HG03045 (cell line): ENCODE measurements at regions not wholly inside any gene's neighbourhood (a gene's known extent, or its start where the extent isn't known, plus 50 kb on each side); places are given as distances from the start of the nearest gene placed in this dataset.

Experiments
- ATAC-seq: cut with Tn5 transposase; IDR thresholded peaks from one replicate; pipeline ENCODE4 v1.9.1; 2021; ENCODE audit warnings: mild to moderate bottlenecking, moderate library complexity; ENCODE audit not compliant: unreplicated experiment

DNA sequence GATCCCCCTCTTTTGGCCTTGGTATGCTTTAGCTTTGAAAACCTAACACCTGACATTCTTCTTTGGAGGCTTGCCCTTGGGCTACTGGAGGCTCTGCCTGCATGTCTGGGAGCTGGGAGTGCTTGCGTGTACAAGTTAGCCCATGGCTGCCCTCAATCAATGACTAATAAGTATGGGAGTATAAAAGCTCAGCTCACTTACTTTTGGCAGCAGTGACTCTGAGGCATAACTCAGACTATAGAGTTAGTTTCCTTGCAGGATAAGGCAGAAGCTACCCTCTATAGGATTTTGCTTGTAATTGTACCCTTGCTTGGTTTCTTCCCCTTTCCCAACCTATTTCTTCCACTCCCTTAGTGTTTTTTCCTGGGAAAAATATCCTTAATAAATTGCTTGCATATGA is 247.9 kb downstream of the PPP1R2C start:
- no peak for ATAC-seq

DNA sequence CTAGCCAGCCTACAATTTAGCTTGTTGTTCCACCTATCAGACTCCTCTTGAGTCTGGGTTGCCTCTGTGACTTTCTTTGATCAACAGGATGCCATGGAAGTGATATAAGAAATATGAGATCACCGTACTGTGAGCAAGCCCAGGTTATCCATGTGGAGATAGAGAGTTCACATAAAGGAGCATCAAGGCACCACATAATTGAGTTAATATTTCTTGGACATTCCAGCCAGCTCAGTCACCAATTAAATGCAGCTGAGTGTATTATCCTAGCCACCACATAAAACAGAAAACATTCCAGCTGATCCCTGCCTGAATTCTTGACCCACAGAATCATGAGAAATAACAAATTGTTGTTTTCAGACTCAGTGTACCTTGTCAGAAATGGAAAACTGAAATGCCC is 253.6 kb downstream of the PPP1R2C start:
- no peak for ATAC-seq

GRCh38 chrX:42519666-42520231 is 258.2 kb downstream of the PPP1R2C start:
- ATAC-seq = no peak

DNA sequence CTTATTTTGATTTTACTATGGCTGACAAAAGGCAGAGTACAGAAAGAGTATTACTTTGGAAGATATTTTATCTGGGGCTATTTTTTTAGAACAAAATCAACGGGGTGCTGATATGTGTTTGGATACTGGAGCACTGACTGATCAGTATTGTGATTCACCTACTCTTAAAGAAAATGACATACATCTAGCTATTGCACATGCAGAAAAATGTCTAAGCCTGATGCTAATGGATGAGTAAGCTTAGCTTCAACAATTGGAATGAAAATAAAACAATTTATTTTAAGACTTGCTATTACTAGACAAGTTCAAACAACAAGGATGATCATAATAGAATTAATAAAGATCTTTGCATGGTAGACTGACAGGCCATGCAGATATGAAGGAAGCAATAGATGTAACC is 262.0 kb downstream of the PPP1R2C start:
- no peak for ATAC-seq

- no peak for ATAC-seq
Measured at GRCh38 chrX:42505016-42505415, 272.9 kb downstream of the PPP1R2C start.

DNA sequence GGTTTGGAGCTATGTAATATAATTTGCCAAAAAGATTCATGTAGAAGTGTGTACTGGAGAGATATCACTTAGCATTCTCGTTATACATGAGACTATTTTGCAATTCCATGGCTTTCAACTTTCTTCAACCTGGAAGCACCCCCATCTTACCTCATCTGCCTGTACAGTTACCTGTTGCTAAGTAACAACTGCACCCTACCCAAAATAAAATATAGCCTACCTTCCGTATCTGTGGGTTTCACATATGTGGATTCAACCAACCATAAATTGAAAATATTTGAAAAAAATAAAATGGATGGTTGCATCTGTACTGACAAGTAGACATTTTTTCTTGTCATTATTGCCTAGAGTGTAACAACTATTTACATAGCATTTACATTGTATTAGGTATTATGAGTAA is 278.3 kb downstream of the PPP1R2C start:
- ATAC-seq = no peak

DNA sequence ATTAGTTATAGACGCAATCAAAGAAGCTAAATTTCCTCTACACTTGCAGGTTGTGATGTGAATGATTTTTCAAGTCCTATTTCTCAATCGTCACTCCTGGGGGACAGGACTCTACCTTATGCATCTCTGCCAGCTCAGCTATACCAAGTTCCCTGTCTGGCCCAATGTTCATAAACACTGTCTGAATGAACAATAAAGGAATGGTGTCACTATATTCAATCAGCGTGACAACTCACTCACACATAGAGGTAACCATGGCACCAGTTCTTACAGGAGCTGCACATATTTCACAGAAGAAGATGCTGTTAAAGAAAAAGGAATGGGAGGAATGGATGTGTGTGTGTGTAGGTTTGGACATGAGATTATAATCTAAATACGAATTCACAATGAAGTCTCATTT is 280.6 kb downstream of the PPP1R2C start:
- no peak for ATAC-seq

GRCh38 chrX:42496239-42496638 is 281.7 kb downstream of the PPP1R2C start:
- ATAC-seq = no peak

GRCh38 chrX:42495139-42495538 is 282.8 kb downstream of the PPP1R2C start:
- ATAC-seq = no peak

DNA sequence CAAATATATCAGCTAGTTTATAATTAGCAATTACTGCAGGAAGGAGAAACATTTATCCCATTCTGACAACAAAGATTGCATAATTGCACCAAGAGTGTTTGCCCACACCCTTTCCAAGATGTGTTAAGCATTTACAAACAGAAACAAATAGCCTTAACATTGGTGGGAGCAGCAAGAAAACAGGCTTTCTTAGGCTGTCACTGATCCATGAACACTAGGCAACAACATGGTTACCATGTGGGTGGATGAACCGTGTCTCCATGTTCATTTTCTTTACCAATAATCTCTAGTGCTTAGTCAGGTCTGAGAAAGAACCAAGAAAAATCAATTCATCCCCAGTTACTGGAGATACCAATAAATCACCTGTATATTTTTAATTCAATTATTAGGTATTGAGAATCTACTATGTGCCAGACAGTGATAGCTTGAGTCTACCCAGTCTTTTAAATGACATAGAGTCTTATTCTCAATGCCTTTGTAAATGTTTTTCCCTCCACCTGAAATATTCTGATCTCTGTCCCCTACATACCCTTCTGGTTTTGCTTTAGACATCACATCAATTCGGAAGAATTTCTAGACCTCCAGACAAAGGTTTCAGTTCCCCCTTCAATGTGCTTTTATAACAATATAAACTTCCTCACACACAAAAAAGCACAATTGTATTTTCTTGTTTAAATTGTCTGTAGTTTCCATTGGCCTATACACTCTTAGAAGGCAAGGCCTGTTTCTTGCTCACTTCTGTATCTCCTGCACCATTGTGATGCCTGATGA is 286.6 kb downstream of the PPP1R2C start:
- no peak for ATAC-seq

DNA sequence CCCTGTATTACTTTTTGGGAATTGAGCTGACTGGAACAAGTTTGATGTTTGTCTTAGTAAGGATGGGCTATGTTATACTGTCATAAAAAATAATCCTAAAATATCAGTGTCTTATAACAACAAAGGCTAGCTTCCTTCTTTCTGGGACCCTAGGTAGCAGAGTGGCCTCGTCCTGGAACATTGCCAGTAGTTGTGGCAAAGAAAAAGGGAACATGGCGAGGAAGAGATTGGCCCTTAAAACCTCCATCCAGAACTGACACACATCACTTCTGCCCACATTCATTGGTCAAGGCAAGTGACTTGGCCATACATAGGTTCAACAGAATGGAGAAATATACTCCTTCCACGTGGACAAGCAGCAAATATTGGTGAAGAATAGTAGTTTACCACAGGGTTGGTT is 287.9 kb downstream of the PPP1R2C start:
- ATAC-seq = no peak

DNA sequence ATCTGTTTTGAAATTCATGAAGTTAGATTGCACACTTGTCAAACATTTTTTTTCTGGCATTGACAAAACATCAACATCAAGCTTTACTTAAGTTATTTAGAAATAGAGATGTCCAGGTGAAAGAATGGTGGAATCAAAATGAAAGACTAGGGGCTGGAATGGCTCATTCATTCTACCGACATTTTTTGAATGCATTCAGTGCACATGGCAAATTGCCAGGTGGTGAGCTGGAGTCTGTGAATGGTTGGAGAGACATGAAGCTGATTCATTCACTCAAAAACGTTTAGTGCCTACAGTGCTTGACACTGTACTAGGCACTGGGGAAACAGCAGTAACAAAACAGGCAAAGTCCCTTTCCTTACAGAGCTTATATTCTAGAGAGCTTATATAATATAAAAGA is 292.4 kb downstream of the PPP1R2C start:
- no peak for ATAC-seq

- ATAC-seq = no peak
Measured at GRCh38 chrX:42484233-42484632, 293.7 kb downstream of the PPP1R2C start.

- ATAC-seq = no peak
Measured at GRCh38 chrX:42477396-42477795, 300.6 kb downstream of the PPP1R2C start.

DNA sequence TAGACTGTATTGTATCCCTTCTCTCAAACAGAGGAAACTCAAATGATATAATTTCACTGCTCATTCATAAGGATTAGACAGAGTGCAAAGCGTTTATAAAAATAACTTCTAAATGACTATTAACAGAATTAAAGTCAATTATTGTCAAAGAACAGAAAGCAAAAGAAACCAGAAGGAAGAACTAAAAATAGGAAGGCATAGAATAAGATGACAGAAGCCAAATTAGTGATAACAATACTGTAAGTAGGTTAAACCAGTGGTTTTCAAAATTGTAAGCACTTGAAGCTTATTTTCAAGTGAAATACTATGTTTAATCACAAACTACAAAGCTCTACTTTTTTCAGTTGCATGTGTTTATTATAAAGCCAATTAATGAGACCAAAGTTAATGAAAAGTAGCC is 305.2 kb downstream of the PPP1R2C start:
- no peak for ATAC-seq

- ATAC-seq = no peak
Measured at GRCh38 chrX:42466332-42467046, 311.5 kb downstream of the PPP1R2C start.

GRCh38 chrX:42465821-42466220 is 312.1 kb downstream of the PPP1R2C start:
- ATAC-seq = no peak

- ATAC-seq = no peak
Measured at GRCh38 chrX:42463706-42464490, 314.1 kb downstream of the PPP1R2C start.

- no peak for ATAC-seq
Measured at GRCh38 chrX:42462917-42463316, 315.0 kb downstream of the PPP1R2C start.

DNA sequence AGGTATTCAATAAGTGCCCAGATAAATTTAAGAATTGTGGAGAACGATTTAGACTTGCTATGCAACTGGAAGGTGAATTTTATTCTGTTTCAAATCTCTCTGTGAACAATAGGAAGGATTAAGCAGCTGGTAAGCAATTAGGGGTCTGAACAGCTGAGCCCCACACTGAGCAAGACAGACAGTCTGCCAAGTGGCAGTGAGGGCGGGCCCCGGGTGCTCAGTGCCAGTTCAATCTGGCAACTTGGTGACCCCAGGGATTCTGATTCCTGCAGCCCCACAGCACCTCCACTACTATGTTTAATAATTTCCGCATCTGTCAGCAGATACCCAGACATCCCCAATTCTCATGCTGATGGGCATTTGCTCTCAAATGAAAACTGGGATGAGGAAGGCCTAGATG is 317.3 kb downstream of the PPP1R2C start:
- ATAC-seq = no peak

GRCh38 chrX:42459735-42460134 is 318.2 kb downstream of the PPP1R2C start:
- ATAC-seq = no peak
